GM18861 (cell line): ENCODE measurements at regions not wholly inside any gene's neighbourhood (a gene's known extent, or its start where the extent isn't known, plus 50 kb on each side); places are given as distances from the start of the nearest gene placed in this dataset.

Experiments
- ATAC-seq: cut with Tn5 transposase; IDR thresholded peaks from one replicate; pipeline ENCODE4 v1.9.1; 2021; ENCODE audit not compliant: unreplicated experiment

- no peak for ATAC-seq
These were observed 156.1 kb upstream of the SLC39A10 start for GRCh38 chr2:195500879-195501278.

DNA sequence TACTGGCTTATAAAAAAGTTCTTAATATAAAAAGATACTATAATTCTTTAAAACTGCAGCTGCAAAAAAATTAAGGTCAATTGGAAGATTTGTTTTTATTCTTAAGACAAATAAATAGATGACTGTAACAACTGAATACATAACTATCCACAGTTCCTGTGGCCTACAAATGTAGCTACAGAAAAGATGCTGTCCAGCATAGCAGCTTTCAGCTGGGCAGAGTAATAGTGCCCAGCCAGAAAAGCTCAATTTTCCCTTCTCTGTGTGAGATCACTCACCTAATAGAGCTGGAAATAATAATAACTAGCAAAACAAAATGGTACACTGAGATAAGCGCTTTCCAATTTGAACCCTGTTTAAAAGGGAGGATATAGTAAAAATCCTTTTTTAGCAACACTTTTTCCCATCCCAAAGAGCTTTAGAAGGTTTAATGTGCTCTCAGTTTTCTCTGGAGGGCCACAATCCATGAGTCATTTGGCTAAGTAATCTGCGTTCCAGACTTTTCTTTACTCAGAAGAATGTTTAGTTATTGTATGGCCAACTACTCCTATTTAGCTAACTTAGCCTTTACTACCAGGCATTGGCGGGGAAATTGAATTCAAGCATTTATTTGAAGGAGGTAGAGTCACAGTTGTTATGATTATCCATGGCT lies 158.1 kb upstream of the SLC39A10 start:
- no peak for ATAC-seq

DNA sequence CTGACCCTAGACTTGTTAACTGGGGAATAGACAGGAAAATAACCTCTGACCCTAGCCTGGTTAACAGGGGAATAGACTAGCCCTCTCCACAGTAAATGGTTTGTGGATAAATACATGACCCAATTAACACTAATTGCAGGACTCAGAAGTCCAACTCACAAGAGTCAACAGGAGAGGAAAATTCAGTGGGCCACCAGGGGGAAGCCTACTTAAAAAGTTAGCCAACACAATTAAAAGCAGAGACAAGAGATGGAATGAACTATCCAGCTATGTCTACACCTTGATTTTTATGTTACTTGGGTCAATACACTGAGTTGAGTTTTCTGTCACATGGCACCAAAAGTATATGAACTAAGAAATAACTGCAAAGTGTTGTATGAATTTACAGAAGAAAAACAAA lies 158.8 kb upstream of the SLC39A10 start:
- ATAC-seq = peak; percentile 62

DNA sequence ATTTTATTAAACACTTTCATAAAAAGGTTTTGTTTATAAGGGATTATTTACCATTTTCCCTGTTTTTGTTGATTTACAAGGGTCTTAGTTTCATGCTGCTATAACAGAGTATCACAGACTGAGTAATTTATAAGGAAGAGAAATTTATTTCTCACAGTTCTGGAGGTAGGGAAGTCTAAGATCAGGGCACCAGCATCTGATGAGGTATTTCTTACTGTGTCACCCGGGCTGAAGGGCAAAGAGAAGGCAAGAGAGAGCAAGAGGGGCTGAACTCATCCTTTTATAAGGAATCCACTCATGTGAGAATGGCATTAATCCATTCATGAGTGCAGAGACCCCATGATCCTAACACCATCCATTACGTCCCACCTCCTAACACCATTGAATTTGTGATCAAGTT lies 160.0 kb upstream of the SLC39A10 start:
- no peak for ATAC-seq

DNA sequence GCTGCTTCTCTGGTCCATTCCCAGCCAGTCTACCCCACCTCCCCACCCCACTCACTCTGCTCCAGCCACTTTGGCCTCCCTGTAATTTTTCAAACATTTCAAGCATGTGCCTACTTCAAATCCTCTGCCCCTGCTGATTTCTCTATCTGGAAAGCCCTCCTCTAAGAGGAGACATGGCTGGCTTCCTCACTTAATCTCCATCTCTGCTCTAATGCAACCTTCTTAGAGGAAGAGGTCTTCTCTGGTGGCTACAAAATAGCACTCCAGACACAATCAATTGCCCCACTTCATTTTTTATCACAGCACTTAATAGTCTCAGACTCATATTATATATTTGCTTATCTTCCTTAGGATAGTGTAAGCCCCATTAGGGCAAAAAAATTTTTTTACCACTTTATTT lies 161.1 kb upstream of the SLC39A10 start:
- no peak for ATAC-seq

DNA sequence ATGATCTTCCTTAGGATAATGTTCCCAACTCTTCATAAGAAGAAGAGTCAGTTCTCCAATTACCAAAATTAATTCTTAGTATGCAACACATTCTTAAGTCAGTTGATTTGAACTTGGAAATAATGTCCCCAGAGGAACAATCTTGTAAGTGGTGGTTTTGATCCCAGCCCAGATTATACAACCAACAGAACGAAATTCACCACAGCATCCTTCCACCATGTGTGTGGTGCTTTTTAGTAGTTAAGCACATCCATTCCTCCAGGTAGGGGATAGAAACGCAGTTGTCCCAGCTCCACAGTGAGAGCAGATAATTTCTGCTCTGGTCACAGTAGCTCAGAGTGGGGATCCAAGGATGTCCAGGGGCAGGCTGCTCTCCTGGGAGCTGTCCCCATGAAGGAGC lies 161.7 kb upstream of the SLC39A10 start:
- no peak for ATAC-seq

GRCh38 chr2:195494451-195494850 lies 162.6 kb upstream of the SLC39A10 start:
- ATAC-seq = no peak

GRCh38 chr2:195493416-195493815 lies 163.6 kb upstream of the SLC39A10 start:
- ATAC-seq = no peak

DNA sequence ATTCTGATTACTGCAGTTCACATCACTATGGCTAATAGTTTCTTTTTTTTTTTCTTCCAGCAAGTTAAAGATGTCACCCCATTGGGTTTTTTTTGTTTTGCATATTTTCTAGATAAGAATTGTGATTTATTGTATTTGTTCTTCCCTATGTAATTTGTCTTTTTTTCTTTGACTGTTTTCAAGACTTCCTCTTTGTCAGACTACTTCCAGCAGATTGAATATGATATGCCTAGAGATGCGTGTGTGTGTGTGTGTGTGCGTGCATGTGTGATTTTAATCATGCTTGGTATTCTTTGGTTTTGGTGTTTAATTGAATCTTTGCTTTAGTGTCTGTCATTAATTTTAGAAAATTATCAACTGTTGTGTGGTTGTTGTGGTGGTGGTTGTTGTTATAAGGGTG lies 166.7 kb upstream of the SLC39A10 start:
- no peak for ATAC-seq

DNA sequence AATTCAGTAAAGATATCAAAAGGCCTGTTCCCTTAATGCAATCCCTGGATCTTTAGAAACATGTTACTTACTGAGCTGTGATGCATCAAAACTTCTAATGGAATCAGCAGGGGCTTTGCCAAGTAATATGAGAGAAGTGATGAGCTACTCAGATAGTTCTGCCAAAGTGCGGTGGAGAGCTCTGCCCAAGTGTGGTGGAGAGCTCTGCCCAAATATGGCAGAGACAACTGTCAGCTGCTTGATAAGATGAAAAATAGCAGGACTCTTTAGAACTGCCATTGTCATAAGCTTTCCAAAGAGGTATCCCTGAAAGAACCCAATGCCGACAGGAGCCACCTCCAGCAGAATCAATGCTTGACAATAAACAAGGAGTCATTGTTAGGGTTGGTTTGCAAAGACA lies 167.9 kb upstream of the SLC39A10 start:
- no peak for ATAC-seq

GRCh38 chr2:195488567-195488966 lies 168.5 kb upstream of the SLC39A10 start:
- ATAC-seq = no peak

GRCh38 chr2:195486987-195487644 lies 169.9 kb upstream of the SLC39A10 start:
- peak; percentile 88 for ATAC-seq

- no peak for ATAC-seq
These were observed 170.5 kb upstream of the SLC39A10 start for GRCh38 chr2:195486520-195486919.

- ATAC-seq = no peak
These were observed 175.0 kb upstream of the SLC39A10 start for GRCh38 chr2:195482010-195482409.

DNA sequence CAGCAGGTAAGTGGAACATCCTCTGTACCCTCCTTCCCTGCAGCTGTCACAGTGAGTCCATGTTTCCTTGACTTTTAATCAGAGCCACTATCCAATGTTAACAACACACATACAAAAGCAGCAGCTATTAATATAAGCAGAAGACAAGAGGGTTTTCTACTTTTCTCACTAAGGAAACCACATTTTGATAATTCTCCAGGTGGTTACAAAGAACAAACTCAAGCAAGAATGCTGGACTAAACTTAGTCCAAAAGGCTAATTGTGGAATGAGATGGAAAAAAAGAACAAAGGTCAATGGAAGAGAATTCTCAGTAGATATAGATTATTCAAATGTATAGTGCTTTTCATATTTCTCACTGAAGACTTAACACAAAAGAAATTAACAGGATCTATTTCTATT lies 176.9 kb upstream of the SLC39A10 start:
- ATAC-seq = no peak

- ATAC-seq = no peak
These were observed 177.6 kb upstream of the SLC39A10 start for GRCh38 chr2:195479407-195479806.

DNA sequence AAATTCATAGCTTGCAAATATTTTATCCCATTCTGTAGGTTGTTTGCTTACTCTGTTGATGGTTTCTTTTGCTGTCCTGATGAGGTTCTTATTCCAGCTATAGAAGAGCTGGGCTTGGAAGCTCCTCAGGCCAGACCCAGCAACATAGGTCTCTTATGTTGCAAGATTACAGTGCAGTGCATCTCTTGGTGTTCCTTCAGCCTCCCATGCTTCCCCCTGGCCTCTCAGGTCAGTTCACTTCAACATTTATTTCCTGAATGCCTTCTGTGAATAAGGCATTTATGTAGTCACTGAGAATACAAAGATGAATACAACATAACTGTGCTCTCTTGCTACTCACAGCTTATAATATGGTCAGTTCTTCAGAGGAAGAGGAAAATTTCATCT lies 179.0 kb upstream of the SLC39A10 start:
- no peak for ATAC-seq

DNA sequence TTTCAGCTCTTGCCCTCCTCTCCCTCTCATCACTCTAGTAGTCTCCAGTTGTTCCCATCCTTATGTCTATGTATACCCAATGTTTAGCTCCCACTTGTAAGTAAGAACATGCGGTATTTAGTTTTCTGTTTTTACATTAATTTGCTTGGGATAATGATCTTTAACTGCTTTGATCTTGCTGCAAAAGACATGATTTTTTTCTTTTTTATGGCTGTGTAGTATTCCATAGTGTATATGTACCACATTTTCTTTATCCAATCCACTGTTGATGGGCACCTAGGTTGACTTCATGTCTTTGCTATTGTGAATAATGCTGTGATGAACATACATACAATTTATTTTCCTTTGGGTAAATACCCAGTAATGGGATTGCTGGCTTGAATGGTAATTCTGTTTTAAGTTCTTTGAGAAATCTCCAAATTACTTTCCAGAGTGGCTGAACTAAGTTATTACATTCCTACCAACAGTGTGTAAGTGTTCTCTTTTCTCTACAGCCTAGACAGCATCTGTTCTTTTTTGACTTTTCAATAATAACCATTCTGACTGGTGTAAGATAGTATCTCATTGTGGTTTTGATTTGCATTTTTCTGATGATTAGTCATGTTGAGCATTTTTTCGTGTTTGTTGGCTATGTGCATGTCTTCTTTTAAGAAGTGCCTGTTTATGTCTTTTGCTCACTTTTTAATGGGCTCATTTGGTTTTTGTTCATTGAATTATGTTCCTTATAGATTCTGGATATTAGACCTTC lies 179.6 kb upstream of the SLC39A10 start:
- ATAC-seq = peak; percentile 84

DNA sequence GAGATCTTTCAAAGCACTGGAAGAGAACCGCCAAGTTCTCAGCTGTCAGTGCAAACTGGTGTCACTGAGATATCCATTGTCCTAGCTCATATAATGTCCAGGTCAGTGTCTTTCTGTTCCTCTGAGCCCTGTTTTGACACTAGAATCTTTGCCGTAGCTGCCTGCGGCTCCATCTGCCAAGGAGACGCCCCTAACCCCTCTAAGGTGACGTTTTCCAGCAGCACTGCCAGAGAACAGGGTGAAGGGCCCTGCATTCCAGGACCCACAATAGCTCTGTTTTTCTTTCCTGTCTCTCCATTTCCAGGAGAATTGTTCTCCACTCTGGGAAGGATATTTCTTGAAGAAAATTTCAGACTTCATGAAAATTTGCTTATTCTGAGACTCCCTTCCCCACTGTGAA lies 181.7 kb upstream of the SLC39A10 start:
- ATAC-seq = no peak

GRCh38 chr2:195473862-195474261 lies 183.2 kb upstream of the SLC39A10 start:
- ATAC-seq = no peak

DNA sequence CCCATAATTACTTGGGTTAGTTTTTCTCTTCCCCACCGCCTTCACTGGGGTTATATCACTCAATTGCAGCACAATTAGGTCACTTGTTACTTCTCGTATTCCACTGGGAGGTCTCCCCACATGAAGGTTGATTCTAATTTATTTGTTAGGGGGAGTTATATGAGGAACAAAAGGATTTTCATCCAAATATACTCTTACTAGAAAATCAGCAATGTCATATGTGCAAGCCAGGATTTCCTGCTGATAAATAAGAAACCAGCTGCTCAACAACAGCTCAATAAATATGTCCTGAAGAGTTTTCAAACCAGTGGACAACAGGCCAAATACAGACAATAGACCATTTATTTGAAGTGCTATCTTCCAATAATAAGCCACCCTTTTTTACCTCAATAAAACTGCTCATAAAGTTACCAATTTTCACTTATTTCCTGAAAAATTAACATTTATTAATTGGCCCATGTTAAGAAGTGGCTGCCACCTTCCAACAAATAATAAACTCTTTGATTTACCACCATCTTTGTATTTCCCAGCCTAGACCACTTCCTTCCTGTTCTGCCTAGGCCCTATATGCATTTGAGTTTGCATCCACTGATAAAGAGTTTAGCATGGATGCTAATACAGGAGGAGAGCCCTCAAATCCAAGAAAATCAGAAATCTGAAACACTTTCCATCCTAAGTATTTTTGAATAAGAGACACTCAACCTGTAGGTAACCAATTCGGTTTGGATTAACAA lies 184.4 kb upstream of the SLC39A10 start:
- no peak for ATAC-seq

- no peak for ATAC-seq
These were observed 185.2 kb upstream of the SLC39A10 start for GRCh38 chr2:195471807-195472206.
